D721Med (cell line): ENCODE measurements at regions not wholly inside any gene's neighbourhood (a gene's known extent, or its start where the extent isn't known, plus 50 kb on each side); places are given as distances from the start of the nearest gene placed in this dataset.

Source experiments
- DNase-seq: peaks from one replicate; pipeline ENCODE4 v3.0.0; 2011; ENCODE audit warnings: low spot score; ENCODE audit not compliant: insufficient read length
- FAIRE-seq: peaks from 2 replicates; lab custom pipeline; 2011; peaks lifted over from hg19 to GRCh38; lab: Jason Lieb, UNC
- TF ChIP-seq, protein P1 (sequence below): IDR thresholded peaks from 2 replicates; pipeline ENCODE4 v1.5.1; 2012; ENCODE audit warnings: mild to moderate bottlenecking, control low read depth; ENCODE audit not compliant: insufficient read depth; ENCODE audit errors: missing control alignments

DNA sequence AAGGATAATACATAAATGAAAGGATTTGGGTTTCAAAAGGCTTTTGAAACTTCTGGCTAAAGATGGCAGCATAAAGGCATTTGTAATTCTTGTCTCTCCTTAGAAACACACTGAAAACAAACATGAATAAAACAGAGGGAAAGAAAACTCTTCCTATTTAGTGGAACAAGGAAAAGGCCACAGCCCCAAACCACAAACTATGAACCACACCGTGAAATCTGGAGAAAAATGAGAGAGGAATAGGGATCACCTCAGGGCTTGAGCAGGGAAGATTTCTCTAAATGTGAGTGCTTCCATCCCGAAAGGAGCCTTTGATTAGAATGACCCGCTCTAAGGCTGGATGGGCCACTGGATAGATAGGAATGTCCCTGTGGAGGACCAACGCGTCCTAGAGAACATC lies 119.6 kb downstream of the SEC61B start:
- TF ChIP-seq, protein P1, sequence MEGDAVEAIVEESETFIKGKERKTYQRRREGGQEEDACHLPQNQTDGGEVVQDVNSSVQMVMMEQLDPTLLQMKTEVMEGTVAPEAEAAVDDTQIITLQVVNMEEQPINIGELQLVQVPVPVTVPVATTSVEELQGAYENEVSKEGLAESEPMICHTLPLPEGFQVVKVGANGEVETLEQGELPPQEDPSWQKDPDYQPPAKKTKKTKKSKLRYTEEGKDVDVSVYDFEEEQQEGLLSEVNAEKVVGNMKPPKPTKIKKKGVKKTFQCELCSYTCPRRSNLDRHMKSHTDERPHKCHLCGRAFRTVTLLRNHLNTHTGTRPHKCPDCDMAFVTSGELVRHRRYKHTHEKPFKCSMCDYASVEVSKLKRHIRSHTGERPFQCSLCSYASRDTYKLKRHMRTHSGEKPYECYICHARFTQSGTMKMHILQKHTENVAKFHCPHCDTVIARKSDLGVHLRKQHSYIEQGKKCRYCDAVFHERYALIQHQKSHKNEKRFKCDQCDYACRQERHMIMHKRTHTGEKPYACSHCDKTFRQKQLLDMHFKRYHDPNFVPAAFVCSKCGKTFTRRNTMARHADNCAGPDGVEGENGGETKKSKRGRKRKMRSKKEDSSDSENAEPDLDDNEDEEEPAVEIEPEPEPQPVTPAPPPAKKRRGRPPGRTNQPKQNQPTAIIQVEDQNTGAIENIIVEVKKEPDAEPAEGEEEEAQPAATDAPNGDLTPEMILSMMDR = no peak
- no peak for DNase-seq
- no peak for FAIRE-seq

DNA sequence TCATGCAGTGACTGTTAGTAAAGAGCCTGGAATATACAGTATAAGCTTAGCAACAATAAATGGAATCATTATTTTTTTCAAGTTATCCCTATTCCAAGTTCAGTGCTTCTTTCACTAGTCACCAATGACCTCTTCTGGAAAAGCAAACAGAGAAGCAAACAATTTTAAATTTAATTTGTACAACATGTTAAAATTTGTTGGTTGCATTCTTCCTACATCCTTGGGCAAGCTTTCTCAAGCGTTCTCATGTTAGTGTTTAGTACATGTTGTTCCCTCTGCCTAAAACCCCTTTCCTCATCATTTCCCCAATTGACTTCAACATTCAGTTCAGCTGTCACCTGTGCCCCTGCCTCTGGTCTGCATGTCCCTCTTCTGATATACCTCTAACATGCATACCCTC lies 123.4 kb downstream of the SEC61B start:
- TF ChIP-seq, protein P1 = no peak
- no peak for FAIRE-seq
- DNase-seq = no peak

DNA sequence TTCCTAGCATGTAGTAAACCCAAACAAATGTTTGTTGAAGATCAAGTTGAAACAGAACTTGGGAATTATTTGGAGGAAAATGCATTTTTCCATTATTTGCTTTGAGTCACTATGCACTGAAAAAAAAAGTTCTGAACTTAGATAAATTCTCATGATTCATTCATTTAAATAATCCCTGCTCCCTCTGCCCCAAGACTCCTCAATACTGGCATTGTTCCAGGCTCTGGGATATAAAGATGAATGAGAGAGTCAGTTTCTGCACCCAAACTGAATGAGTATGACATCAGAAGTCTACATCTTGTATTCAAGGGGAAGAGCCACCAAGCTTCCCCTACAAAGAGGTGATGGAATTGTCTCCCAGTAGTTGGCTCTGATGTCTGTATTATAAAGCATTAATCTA lies 123.9 kb downstream of the SEC61B start:
- TF ChIP-seq, protein P1 = no peak
- DNase-seq (no peak), FAIRE-seq (no peak)

DNA sequence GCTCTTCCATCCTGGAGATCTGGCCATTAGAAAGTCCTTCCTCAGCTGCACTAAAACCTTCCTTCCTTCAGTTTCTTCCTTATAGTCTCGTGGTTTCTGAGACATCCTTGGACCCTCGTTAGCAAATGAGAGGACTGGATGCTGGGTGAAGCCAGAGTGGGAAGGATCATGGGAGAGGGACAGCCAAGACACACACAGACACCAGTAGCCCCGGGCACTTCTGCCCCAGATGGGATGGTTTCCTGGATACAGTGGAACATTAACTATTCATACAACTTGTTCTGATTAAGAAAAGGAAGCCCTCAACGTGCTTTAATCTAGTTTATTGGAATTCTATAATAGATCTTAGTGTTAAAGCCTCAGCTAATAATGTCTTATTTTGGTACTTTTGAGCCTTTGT lies 125.5 kb downstream of the SEC61B start:
- TF ChIP-seq, protein P1 = no peak
- FAIRE-seq = no peak
- no peak for DNase-seq

DNA sequence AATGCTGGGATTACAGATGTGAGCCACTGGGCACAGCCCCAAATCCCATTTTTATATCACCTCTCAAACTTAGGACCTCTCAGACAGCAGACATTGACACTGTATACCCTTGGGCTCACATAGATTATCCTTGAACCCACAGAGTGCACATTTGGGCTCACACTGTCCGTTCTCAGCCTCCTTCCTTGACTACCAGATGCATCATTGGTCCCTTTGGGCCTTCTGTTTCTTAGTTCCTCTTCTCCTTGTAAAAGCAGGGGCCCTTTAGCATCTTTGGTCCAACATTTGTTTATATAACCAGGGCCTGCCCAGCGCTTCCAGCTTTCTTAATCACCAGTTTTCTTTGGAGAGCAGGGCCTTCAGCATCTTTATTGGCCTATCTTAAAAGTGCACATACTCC lies 126.2 kb downstream of the SEC61B start:
- TF ChIP-seq, protein P1 = no peak
- FAIRE-seq (no peak), DNase-seq (no peak)

DNA sequence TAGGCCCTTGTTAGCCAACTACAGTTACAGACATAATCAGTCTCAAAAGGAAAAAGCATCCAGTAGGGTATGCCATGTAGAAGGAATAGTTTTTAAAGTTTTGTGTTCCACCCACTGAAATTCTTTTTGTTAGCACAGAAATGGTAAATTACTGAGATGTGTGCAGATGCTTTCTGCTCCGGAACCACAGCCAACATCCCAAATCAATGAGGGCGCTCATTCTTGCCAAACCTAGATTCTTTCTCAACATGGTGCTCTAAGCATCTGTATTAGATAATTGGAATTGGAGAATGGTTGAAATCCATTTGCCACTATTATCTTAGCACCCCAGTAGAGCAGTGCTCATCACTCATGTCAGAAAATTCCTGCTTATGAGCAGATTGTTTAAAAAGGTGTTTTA lies 127.8 kb downstream of the SEC61B start:
- DNase-seq = no peak
- TF ChIP-seq, protein P1 = no peak
- no peak for FAIRE-seq

DNA sequence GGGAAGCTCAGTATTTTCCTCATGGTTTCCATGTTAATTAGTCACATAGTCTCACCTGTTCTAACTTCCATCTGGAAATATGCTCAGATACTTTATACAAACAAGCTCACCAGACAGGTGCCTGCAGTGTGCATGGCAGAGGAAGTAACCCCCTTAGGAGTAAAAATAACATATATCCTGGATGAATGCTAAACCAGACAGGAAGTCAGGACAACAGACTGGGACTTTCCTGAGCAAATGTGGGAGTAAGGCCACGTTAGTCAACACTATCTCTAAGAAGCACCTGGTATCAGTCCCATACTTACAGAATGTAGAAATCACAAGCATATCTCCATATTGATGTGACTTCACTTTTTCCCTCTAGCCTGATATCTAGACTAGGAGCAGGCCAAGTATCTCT lies 128.4 kb downstream of the SEC61B start:
- TF ChIP-seq, protein P1 = no peak
- FAIRE-seq = no peak
- no peak for DNase-seq
